ENCODE measurements at regions not wholly inside any gene's neighbourhood (a gene's known extent, or its start where the extent isn't known, plus 50 kb on each side); places are given as distances from the start of the nearest gene placed in this dataset.

DNA sequence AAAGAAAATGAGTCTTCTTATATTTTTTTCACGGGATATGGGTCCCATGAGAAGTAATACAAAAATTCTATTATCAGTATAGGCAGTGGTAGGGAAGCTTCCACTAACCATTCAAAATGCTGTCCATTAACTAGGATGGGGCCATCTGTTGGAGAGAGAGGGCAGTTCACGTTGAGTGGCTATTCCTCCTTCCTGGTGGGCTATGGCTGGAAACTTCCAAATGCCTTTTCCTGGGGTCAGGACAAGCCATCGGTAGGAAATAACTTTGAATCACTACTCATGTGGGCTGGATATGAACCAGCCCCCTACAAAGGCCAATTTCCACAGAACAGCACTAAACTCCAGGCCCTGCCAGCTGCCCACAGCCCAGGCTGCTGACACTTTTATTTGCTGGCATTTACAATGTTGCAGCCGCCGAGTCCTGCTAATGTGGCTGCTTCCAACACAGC, 156.1 kb upstream of the HNRNPA3 start:
- CTCF ChIA-PET, result interaction anchor here (0.5 to 1.7 kb wide), 6 partner anchors 12 to 915 kb away, joined by 3 to 18 read pairs (median 4); no protein-coding TSS in a partner anchor
- TF ChIP-seq PRRX2 (CRISPR knock-in tag; IDR thresholded peaks at IDR 0.05) (no peak), ATF1 (CRISPR knock-in tag; IDR thresholded peaks at IDR 0.05) (no peak), GTF2I (CRISPR knock-in tag; conservative IDR thresholded peaks at IDR 0.05) (no peak), GABPB1 (CRISPR knock-in tag; IDR thresholded peaks at IDR 0.05) (no peak), ZNF317 (CRISPR knock-in tag; IDR thresholded peaks at IDR 0.05; ENCODE audit: borderline replicate concordance, low read depth) (no peak), KAT7 (CRISPR knock-in tag; IDR thresholded peaks at IDR 0.05; ENCODE audit: borderline replicate concordance) (no peak), FOXJ3 (CRISPR knock-in tag; IDR thresholded peaks at IDR 0.05; ENCODE audit: borderline replicate concordance) (no peak), RORB (CRISPR knock-in tag; IDR thresholded peaks at IDR 0.05) (no peak), ZNF671 (CRISPR knock-in tag; IDR thresholded peaks at IDR 0.05) (no peak), ZNF423 (CRISPR knock-in tag; IDR thresholded peaks at IDR 0.05) (no peak), FOXP1 (CRISPR knock-in tag; IDR thresholded peaks at IDR 0.05; ENCODE audit: borderline replicate concordance) (no peak), NR2C2 (CRISPR knock-in tag; IDR thresholded peaks at IDR 0.05) (no peak), NFE2L1 (CRISPR knock-in tag; IDR thresholded peaks at IDR 0.05) (no peak)
- TF ChIP-seq, protein P1, sequence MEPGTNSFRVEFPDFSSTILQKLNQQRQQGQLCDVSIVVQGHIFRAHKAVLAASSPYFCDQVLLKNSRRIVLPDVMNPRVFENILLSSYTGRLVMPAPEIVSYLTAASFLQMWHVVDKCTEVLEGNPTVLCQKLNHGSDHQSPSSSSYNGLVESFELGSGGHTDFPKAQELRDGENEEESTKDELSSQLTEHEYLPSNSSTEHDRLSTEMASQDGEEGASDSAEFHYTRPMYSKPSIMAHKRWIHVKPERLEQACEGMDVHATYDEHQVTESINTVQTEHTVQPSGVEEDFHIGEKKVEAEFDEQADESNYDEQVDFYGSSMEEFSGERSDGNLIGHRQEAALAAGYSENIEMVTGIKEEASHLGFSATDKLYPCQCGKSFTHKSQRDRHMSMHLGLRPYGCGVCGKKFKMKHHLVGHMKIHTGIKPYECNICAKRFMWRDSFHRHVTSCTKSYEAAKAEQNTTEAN (CRISPR knock-in tag; IDR thresholded peaks at IDR 0.05), result no peak
- TF ChIP-seq, protein P2, sequence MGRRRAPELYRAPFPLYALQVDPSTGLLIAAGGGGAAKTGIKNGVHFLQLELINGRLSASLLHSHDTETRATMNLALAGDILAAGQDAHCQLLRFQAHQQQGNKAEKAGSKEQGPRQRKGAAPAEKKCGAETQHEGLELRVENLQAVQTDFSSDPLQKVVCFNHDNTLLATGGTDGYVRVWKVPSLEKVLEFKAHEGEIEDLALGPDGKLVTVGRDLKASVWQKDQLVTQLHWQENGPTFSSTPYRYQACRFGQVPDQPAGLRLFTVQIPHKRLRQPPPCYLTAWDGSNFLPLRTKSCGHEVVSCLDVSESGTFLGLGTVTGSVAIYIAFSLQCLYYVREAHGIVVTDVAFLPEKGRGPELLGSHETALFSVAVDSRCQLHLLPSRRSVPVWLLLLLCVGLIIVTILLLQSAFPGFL (CRISPR knock-in tag; IDR thresholded peaks at IDR 0.05; ENCODE audit: borderline replicate concordance), result no peak
- TF ChIP-seq, protein P3, sequence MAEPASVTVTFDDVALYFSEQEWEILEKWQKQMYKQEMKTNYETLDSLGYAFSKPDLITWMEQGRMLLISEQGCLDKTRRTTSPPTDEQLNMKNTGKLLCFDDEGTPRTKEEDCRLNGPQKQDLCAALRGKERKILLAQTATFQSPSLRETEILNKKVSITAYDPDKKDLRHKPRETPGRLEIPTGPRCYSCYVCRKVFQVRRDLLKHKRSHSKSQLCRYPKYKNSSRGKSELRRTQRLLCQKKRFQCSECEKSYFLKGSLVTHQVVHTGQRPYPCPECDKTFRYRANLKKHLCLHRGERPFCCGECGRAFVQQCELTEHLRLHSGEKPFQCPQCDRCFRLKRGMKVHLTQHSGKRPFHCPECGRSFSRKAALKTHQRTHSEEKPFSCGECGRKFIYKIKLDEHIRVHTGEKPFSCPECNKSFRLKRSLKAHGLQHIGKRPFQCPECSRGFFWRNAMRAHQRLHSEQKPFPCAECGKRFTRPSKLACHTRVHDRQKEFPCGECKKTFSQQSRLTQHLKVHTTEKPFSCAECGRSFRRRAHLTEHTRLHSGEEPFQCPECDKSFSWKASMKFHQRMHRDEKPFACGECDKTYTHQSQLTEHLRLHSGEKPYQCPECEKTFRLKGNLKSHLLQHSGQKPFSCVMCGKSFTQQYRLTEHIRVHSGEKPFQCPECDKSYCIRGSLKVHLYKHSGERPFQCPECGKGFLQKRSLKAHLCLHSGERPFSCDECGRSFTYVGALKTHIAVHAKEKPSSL (CRISPR knock-in tag; conservative IDR thresholded peaks at IDR 0.05), result no peak
- TF ChIP-seq, protein P4, sequence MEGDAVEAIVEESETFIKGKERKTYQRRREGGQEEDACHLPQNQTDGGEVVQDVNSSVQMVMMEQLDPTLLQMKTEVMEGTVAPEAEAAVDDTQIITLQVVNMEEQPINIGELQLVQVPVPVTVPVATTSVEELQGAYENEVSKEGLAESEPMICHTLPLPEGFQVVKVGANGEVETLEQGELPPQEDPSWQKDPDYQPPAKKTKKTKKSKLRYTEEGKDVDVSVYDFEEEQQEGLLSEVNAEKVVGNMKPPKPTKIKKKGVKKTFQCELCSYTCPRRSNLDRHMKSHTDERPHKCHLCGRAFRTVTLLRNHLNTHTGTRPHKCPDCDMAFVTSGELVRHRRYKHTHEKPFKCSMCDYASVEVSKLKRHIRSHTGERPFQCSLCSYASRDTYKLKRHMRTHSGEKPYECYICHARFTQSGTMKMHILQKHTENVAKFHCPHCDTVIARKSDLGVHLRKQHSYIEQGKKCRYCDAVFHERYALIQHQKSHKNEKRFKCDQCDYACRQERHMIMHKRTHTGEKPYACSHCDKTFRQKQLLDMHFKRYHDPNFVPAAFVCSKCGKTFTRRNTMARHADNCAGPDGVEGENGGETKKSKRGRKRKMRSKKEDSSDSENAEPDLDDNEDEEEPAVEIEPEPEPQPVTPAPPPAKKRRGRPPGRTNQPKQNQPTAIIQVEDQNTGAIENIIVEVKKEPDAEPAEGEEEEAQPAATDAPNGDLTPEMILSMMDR (IDR thresholded peaks at IDR 0.05), result no peak
- TF ChIP-seq, protein P5, sequence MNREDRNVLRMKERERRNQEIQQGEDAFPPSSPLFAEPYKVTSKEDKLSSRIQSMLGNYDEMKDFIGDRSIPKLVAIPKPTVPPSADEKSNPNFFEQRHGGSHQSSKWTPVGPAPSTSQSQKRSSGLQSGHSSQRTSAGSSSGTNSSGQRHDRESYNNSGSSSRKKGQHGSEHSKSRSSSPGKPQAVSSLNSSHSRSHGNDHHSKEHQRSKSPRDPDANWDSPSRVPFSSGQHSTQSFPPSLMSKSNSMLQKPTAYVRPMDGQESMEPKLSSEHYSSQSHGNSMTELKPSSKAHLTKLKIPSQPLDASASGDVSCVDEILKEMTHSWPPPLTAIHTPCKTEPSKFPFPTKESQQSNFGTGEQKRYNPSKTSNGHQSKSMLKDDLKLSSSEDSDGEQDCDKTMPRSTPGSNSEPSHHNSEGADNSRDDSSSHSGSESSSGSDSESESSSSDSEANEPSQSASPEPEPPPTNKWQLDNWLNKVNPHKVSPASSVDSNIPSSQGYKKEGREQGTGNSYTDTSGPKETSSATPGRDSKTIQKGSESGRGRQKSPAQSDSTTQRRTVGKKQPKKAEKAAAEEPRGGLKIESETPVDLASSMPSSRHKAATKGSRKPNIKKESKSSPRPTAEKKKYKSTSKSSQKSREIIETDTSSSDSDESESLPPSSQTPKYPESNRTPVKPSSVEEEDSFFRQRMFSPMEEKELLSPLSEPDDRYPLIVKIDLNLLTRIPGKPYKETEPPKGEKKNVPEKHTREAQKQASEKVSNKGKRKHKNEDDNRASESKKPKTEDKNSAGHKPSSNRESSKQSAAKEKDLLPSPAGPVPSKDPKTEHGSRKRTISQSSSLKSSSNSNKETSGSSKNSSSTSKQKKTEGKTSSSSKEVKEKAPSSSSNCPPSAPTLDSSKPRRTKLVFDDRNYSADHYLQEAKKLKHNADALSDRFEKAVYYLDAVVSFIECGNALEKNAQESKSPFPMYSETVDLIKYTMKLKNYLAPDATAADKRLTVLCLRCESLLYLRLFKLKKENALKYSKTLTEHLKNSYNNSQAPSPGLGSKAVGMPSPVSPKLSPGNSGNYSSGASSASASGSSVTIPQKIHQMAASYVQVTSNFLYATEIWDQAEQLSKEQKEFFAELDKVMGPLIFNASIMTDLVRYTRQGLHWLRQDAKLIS (CRISPR knock-in tag; IDR thresholded peaks at IDR 0.05; ENCODE audit: borderline replicate concordance), result no peak
- TF ChIP-seq, protein P6, sequence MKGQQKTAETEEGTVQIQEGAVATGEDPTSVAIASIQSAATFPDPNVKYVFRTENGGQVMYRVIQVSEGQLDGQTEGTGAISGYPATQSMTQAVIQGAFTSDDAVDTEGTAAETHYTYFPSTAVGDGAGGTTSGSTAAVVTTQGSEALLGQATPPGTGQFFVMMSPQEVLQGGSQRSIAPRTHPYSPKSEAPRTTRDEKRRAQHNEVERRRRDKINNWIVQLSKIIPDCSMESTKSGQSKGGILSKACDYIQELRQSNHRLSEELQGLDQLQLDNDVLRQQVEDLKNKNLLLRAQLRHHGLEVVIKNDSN (CRISPR knock-in tag; IDR thresholded peaks at IDR 0.05), result no peak
- no peaks in the 10 kb centered on the region for H3K4me1 Mint-ChIP-seq
- no peak overlapping the region for H3K4me3 Mint-ChIP-seq
- H3K9me3 Mint-ChIP-seq, result no peaks in the 10 kb centered on the region
- no peak overlapping the region for H3K27ac Mint-ChIP-seq
- no peaks in the 10 kb centered on the region for H3K36me3 Mint-ChIP-seq
- POLR2A ChIA-PET, result interaction anchor here (0.7 kb wide), 2 partner anchors 52 to 921 kb away, joined by 3 read pairs; no protein-coding TSS in a partner anchor
- no peaks in the 10 kb centered on the region for H3K27me3 Mint-ChIP-seq (ENCODE audit: low read depth)
- ATAC-seq, result peak; percentile 98
- peak; percentile 28 for DNase-seq (ENCODE audit: low spot score)

Measured in WTC11 (cell line).